PC-9 (cell line): ENCODE measurements at regions not wholly inside any gene's neighbourhood (a gene's known extent, or its start where the extent isn't known, plus 50 kb on each side); places are given as distances from the start of the nearest gene placed in this dataset.

Experiments used
- CTCF ChIP-seq: fragments of 200-600 bp; sonication (generic); conservative IDR thresholded peaks from 2 replicates; pipeline ENCODE4 v1.6.1; 2017; ENCODE audit warnings: mixed run types, antibody characterized with exemption, mild to moderate bottlenecking, moderate library complexity
- EZH2 ChIP-seq: fragments of 200-600 bp; sonication (generic); IDR thresholded peaks from 2 replicates; pipeline ENCODE4 v1.8.0; 2017; ENCODE audit warnings: antibody characterized with exemption, low read depth

GRCh38 chr3:68004091-68004490, 349.7 kb upstream of the SUCLG2 start:
- TF ChIP-seq CTCF: no peak
- no peak for TF ChIP-seq EZH2
